D721Med (cell line): ENCODE measurements at regions not wholly inside any gene's neighbourhood (a gene's known extent, or its start where the extent isn't known, plus 50 kb on each side); places are given as distances from the start of the nearest gene placed in this dataset.

ENCODE experiments used
- DNase-seq: peaks from one replicate; pipeline ENCODE4 v3.0.0; 2011; ENCODE audit warnings: low spot score; ENCODE audit not compliant: insufficient read length
- FAIRE-seq: peaks from 2 replicates; lab custom pipeline; 2011; peaks lifted over from hg19 to GRCh38; lab: Jason Lieb, UNC
- TF ChIP-seq, protein P1 (sequence below): IDR thresholded peaks from 2 replicates; pipeline ENCODE4 v1.5.1; 2012; ENCODE audit warnings: mild to moderate bottlenecking, control low read depth; ENCODE audit not compliant: insufficient read depth; ENCODE audit errors: missing control alignments

DNA sequence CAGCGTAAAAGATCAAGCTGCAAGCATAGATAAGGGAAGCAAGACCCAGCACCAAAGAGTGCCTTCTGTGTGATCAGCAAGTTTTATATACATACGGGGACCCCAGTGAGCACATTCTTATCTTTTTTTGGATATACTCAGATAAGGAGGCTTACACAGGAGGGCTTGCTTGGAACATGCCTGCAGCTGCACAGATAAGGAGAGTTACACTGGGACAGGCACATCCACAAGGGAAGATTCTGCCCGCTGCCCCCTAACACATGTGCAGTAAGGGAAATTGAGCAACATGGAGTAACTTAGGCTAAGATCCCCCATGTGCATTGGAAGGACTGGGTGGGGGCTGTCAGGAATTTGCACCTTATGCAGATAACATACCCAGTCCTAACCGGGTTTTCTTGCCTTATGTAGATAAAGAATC, 1334.8 kb downstream of the MRPL39 start:
- DNase-seq (no peak), FAIRE-seq (no peak)
- TF ChIP-seq, protein P1, sequence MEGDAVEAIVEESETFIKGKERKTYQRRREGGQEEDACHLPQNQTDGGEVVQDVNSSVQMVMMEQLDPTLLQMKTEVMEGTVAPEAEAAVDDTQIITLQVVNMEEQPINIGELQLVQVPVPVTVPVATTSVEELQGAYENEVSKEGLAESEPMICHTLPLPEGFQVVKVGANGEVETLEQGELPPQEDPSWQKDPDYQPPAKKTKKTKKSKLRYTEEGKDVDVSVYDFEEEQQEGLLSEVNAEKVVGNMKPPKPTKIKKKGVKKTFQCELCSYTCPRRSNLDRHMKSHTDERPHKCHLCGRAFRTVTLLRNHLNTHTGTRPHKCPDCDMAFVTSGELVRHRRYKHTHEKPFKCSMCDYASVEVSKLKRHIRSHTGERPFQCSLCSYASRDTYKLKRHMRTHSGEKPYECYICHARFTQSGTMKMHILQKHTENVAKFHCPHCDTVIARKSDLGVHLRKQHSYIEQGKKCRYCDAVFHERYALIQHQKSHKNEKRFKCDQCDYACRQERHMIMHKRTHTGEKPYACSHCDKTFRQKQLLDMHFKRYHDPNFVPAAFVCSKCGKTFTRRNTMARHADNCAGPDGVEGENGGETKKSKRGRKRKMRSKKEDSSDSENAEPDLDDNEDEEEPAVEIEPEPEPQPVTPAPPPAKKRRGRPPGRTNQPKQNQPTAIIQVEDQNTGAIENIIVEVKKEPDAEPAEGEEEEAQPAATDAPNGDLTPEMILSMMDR: no peak

DNA sequence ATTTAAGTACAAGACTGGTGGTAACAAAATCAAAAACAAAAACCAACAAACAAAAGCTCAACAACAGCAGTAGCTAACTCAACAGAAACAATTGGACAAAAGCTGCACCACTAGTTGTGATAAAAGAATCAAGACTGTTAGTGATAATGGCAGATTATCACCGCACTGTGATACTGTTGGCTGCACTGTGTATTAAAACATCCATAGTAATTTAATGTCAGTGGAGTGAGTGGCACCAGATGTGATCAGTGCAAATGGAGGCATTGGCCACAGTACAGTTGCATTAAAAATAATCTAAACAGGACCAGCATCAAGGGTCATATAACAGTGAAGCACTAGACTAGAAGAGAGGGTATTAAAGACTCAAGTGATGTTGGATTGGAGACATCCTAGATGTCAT, 1341.3 kb downstream of the MRPL39 start:
- FAIRE-seq: no peak
- no peak for DNase-seq
- TF ChIP-seq, protein P1: no peak

DNA sequence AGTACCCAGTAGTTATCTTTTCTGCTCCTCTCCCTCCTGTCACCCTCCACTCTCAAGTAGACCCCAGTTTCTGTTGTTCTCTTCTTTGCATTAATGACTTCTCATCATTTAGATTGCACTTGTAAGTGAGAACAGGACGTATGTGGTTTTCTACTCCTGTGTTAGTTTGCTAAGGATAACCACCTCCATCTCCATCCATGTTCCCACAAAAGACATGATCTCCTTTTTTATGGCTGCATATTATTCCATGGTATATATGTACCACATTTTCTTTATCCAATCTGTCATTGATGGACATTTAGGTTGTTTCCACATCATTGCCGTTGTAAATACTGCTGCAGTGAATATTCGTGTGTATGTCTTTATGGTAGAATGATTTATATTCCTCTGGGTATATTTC, 1346.5 kb downstream of the MRPL39 start:
- TF ChIP-seq, protein P1: no peak
- DNase-seq: no peak
- FAIRE-seq: no peak

DNA sequence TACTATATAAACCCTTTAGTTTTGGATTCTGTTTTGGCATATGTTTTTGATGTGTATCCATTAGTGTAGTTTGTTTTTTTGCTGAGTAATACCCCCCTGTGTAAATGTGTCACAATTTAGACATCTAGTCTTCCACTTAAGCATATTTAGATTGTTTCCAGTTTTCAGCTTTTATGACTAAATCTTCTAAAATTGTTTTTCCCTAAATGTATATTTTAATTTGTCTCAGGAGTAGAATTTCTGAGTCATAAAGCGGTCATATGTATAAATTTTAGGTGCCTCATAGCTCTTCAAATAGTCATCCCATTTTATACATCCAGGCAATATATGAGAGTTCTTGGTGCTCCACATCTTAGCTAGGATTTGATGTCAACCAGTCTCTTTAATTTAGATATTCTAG, 1348.0 kb downstream of the MRPL39 start:
- no peak for DNase-seq
- no peak for FAIRE-seq
- TF ChIP-seq, protein P1: no peak

DNA sequence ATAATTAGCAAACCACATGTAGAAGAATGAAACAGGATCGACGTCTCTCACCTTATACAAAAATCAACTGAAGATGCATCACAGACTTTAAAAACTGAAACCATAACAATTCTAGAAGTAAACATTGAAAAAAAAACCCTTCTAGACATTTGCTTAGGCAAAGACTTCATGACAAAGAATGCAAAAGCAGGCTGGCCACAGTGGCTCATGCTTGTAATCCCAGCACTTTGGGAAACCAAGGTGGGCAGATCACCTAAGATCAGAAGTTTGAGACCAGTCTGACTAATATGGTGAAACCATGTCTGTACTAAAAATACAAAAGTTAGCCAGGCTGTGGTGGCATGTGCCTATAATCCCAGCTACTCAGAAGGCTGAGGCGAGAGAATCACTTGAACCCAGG, 1351.7 kb downstream of the MRPL39 start:
- TF ChIP-seq, protein P1: no peak
- DNase-seq (no peak), FAIRE-seq (no peak)

DNA sequence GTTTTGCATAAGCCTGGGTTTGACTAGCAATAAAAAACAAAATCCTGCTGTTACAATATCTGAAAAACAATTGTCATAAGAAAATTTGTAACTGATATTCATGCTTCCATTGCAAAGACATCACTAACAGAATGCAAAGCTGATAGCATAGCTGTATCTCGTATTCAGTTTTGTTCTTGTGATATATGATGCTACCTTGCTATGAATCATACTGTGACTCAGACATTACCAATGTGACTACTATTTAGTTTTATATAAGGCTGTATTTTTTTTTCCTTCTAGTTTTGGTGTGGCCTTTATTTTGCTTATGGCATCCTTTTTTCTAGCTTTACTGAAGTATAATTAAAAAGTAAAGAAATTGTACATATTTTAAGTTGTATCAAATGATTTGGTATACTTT, 1381.8 kb downstream of the MRPL39 start:
- TF ChIP-seq, protein P1: no peak
- no peak for DNase-seq

DNA sequence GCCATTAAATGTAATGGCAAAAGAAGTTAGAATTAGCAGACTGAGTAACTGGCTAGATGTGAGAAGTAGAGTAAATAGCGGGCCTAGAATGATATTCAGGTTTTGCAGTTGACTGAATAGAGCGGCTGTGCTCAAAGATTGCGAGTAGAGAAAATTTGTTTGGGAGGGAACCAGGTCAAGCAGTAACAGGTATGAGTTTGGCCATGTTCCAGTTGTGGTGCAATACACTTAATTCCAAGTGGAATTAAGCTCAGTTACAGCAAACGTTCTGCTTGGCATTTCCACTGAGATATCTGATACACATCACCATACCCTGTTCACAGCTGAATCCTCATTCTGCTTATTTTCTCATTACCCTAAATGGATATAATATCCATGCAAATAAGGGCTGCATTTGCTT, 1382.9 kb downstream of the MRPL39 start:
- FAIRE-seq (no peak), DNase-seq (no peak)
- TF ChIP-seq, protein P1: no peak

More for the DNA sequence above, 1381.8 kb downstream of the MRPL39 start:
- no peak for FAIRE-seq
